ENCODE measurements at regions not wholly inside any gene's neighbourhood (a gene's known extent, or its start where the extent isn't known, plus 50 kb on each side); places are given as distances from the start of the nearest gene placed in this dataset.
A peak's percentile ranks its signal among the peaks of the same experiment; 100 is the strongest.

- Histone ChIP-seq H3K9ac (replicated peaks in 1 of 4; ENCODE audit: extremely low read depth in 1 of 4, low read depth in 3 of 4, low read length in 3 of 4) (no peak overlapping the region), H2BK5ac (ENCODE audit: low read depth, low read length) (no peak overlapping the region), H2BK12ac (ENCODE audit: low read depth, low read length) (no peak overlapping the region), H3K23me2 (ENCODE audit: low read depth, low read length) (no peaks in the 10 kb centered on the region), H3K4me1 (replicated peaks in 1 of 4; ENCODE audit: control insufficient read depth in 3 of 4, insufficient read depth in 4 of 4, low read length in 3 of 4) (peaks cover 2 to 12% (median 7%) of the 10 kb centered on the region in 4 experiments; a peak in 5 of 7 replicates), H3K9me3 (ENCODE audit: insufficient read depth in 2 of 2, low read depth in 1 of 2, low read length in 1 of 2) (no peaks in the 10 kb centered on the region), H4K8ac (ENCODE audit: extremely low read depth, insufficient read depth, low read length) (no peak overlapping the region), H3K4me2 (ENCODE audit: insufficient read depth in 1 of 2, low read depth in 2 of 2, low read length in 2 of 2) (no peak overlapping the region; a peak in 1 of 4 replicates), H4K20me1 (replicated peaks in 1 of 2; ENCODE audit: control insufficient read depth in 1 of 2, insufficient read depth in 2 of 2, low read length in 2 of 2) (no peaks in the 10 kb centered on the region), H2BK20ac (ENCODE audit: low read length) (no peak overlapping the region), H2BK120ac (replicated peaks; ENCODE audit: low read depth, low read length) (peak overlapping the region; percentile 36), H3K79me1 (ENCODE audit: low read depth, low read length) (no peaks in the 10 kb centered on the region), H4K91ac (replicated peaks; ENCODE audit: insufficient read length, low read length) (peak overlapping the region; percentile 72), H3K14ac (ENCODE audit: insufficient read length) (no peak overlapping the region), H3K23ac (ENCODE audit: insufficient read length) (no peak overlapping the region), H2AFZ (ENCODE audit: low read length) (0 out of 2 replicates have a peak overlapping the region, but pooled peaks have one; percentile 12), H3K27me3 (replicated peaks in 1 of 4; ENCODE audit: control insufficient read depth in 3 of 4, extremely low read depth in 1 of 4, insufficient read depth in 3 of 4, low read length in 3 of 4) (no peaks in the 10 kb centered on the region), H2AK5ac (ENCODE audit: low read depth, low read length) (no peak overlapping the region), H3K56ac (replicated peaks; ENCODE audit: insufficient read length, low read depth, low read length) (no peak overlapping the region), H2BK15ac (ENCODE audit: low read length) (no peak overlapping the region), H3K79me2 (ENCODE audit: control insufficient read depth in 1 of 2, insufficient read depth in 2 of 2, low read length in 2 of 2) (no peaks in the 10 kb centered on the region), H4K5ac (ENCODE audit: insufficient read length, low read depth, low read length) (no peak overlapping the region), H3K4ac (replicated peaks; ENCODE audit: insufficient read length, low read depth, low read length) (peak overlapping the region; percentile 19), H3K36me3 (ENCODE audit: control insufficient read depth in 2 of 4, insufficient read depth in 4 of 4, low read length in 3 of 4) (no peaks in the 10 kb centered on the region), H3K27ac (ENCODE audit: low read depth, low read length) (no peak overlapping the region), H3K18ac (ENCODE audit: extremely low read depth, low read length) (no peak overlapping the region), H3K4me3 (ENCODE audit: extremely low read depth in 1 of 4, insufficient read depth in 2 of 4, low read depth in 3 of 4, low read length in 4 of 4) (no peak overlapping the region)
- ChIA-PET CTCF (ENCODE audit: partially characterized antibody) (no interaction called here), POLR2A (ENCODE audit: partially characterized antibody) (no interaction called here)
- DNase-seq (ENCODE audit: low read depth in 1 of 2, low spot score in 2 of 2): no peak
- TF ChIP-seq SIX5 (IDR thresholded peaks at IDR 0.05; ENCODE audit: low read depth, low read length) (no peak), ATF2 (IDR thresholded peaks at IDR 0.05; ENCODE audit: low read length) (no peak), MAFK (IDR thresholded peaks at IDR 0.05; ENCODE audit: low read depth, low read length) (no peak), ZNF274 (IDR thresholded peaks at IDR 0.05; ENCODE audit: borderline replicate concordance, extremely low read depth, low read length) (no peak), BCL11A (IDR thresholded peaks at IDR 0.05; ENCODE audit: low read depth in 2 of 2, low read length in 2 of 2) (no peak), KDM1A (IDR thresholded peaks at IDR 0.05; ENCODE audit: borderline replicate concordance, low read length) (no peak), CREB1 (IDR thresholded peaks at IDR 0.05) (no peak), BRCA1 (IDR thresholded peaks at IDR 0.05; ENCODE audit: low read depth, low read length) (no peak), JUND (IDR thresholded peaks at IDR 0.05; ENCODE audit: low read length) (no peak), E2F6 (IDR thresholded peaks at IDR 0.05) (no peak), TEAD4 (IDR thresholded peaks at IDR 0.05; ENCODE audit: low read depth, low read length) (no peak), CHD1 (IDR thresholded peaks at IDR 0.05; ENCODE audit: low read depth, low read length) (no peak)
- 84% methylated on average over 6 of the region's 6 CpGs; no CpG with 5 or more reads in 1 of the 2 experiments for WGBS, 2 experiments (ENCODE audit: extremely low coverage in 1 of 2, insufficient coverage in 1 of 2, insufficient read length in 1 of 2, insufficient replicate concordance in 2 of 2, low coverage in 1 of 2, low lambda C conversion rate in 2 of 2, missing lambda C conversion rate in 1 of 2)
- FAIRE-seq: no peak
Measured at GRCh38 chr9:79300068-79300467, 271.7 kb upstream of the TLE4 start.
